ENCODE measurements at regions not wholly inside any gene's neighbourhood (a gene's known extent, or its start where the extent isn't known, plus 50 kb on each side); places are given as distances from the start of the nearest gene placed in this dataset.
"Not testable (repeated sequence)": the region's sequence is repeated elsewhere in the genome, so short reads cannot be mapped to it uniquely, and the experiment has no call there.

DNA sequence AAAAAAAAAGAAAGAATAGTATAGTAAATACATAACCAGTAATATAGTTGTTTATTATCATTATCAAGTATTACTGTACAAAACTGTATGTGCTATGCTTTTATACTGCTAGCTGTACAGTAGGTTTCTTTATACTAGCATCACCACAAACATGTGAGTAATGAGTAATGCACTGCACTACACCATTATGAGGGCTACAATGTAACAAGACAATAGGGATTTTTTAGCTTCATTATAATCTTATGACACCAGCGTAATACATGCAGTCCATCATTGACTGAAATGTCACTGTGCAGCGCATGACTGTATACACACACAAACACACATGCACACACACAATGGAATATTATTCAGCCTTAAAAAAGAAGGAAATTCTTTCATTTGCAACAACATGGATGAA is 111.5 kb upstream of the ZBED5 start:
- H3K4me2 ChIP-seq (ENCODE audit: low read length), result no peak overlapping the region
- H3K4me1 ChIP-seq (ENCODE audit: insufficient read depth, low read length), result no peaks in the 10 kb centered on the region
- peaks cover 11% of the 10 kb centered on the region for H3K27me3 Mint-ChIP-seq (ENCODE audit: low read depth, unreplicated experiment)
- no peaks in the 10 kb centered on the region for H4K20me1 ChIP-seq (ENCODE audit: insufficient read depth, low read length)
- peaks cover 11% of the 10 kb centered on the region for H3K9me3 Mint-ChIP-seq (ENCODE audit: unreplicated experiment)
- no peaks in the 10 kb centered on the region for H3K79me2 ChIP-seq (ENCODE audit: insufficient read depth, low read length)
- DNase-seq (ENCODE audit: low read depth), result no peak
- no peaks in the 10 kb centered on the region for H3K36me3 Mint-ChIP-seq (ENCODE audit: low read depth, unreplicated experiment)
- H2AFZ ChIP-seq (ENCODE audit: low read depth, low read length), result no peak overlapping the region
- H3K9me3 ChIP-seq (ENCODE audit: insufficient read depth, low read depth, low read length), result no peaks in the 10 kb centered on the region
- no peak overlapping the region for H3K27ac ChIP-seq (ENCODE audit: low read depth, low read length)
- H3K4me1 Mint-ChIP-seq (ENCODE audit: low read depth, unreplicated experiment), result no peaks in the 10 kb centered on the region
- TF ChIP-seq, protein P1, sequence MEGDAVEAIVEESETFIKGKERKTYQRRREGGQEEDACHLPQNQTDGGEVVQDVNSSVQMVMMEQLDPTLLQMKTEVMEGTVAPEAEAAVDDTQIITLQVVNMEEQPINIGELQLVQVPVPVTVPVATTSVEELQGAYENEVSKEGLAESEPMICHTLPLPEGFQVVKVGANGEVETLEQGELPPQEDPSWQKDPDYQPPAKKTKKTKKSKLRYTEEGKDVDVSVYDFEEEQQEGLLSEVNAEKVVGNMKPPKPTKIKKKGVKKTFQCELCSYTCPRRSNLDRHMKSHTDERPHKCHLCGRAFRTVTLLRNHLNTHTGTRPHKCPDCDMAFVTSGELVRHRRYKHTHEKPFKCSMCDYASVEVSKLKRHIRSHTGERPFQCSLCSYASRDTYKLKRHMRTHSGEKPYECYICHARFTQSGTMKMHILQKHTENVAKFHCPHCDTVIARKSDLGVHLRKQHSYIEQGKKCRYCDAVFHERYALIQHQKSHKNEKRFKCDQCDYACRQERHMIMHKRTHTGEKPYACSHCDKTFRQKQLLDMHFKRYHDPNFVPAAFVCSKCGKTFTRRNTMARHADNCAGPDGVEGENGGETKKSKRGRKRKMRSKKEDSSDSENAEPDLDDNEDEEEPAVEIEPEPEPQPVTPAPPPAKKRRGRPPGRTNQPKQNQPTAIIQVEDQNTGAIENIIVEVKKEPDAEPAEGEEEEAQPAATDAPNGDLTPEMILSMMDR (IDR thresholded peaks at IDR 0.05; ENCODE audit: insufficient read depth, low read depth, low read length), result no peak
- no peak for TF ChIP-seq EZH2 (IDR thresholded peaks at IDR 0.05; ENCODE audit: insufficient read depth, low read length)
- FAIRE-seq, result no peak
- H3K4me3 Mint-ChIP-seq (ENCODE audit: unreplicated experiment), result no peak overlapping the region
- H3K4me3 ChIP-seq (ENCODE audit: insufficient read depth, low read depth, low read length), result no peak overlapping the region
- H3K27ac Mint-ChIP-seq (ENCODE audit: unreplicated experiment), result no peak overlapping the region
- no peaks in the 10 kb centered on the region for H3K36me3 ChIP-seq (ENCODE audit: insufficient read depth, low read length)
- no peaks in the 10 kb centered on the region for H3K27me3 ChIP-seq (ENCODE audit: insufficient read depth, low read length)
- no peak overlapping the region for H3K9ac ChIP-seq (ENCODE audit: low read length)

DNA sequence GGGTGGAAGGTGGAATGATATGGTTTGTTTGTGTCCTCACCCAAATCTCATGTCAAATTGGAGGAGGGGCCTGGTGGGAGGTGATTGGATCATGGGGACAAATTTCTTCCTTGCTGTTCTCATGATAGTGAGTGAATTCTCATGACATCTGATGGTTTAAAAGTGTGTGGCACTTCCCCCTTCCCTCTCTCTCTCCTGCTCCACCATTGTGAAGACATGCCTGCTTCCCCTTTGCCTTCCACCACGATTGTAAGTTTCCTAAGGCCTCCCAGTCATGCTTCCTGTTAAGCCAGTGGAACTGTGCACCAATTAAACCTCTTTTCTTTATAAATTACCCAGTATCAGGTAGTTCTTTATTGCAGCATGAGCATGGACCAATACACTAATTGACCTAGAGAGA is 99.0 kb upstream of the ZBED5 start:
- H3K27me3 Mint-ChIP-seq (ENCODE audit: low read depth, unreplicated experiment); H2AFZ ChIP-seq (ENCODE audit: low read depth, low read length); H3K4me1 Mint-ChIP-seq (ENCODE audit: low read depth, unreplicated experiment); H4K20me1 ChIP-seq (ENCODE audit: insufficient read depth, low read length); FAIRE-seq; DNase-seq (ENCODE audit: low read depth); H3K27ac ChIP-seq (ENCODE audit: low read depth, low read length); H3K4me2 ChIP-seq (ENCODE audit: low read length); H3K36me3 ChIP-seq (ENCODE audit: insufficient read depth, low read length); H3K9ac ChIP-seq (ENCODE audit: low read length); H3K4me3 Mint-ChIP-seq (ENCODE audit: unreplicated experiment); H3K9me3 ChIP-seq (ENCODE audit: insufficient read depth, low read depth, low read length); H3K4me1 ChIP-seq (ENCODE audit: insufficient read depth, low read length); H3K36me3 Mint-ChIP-seq (ENCODE audit: low read depth, unreplicated experiment); H3K27ac Mint-ChIP-seq (ENCODE audit: unreplicated experiment); H3K4me3 ChIP-seq (ENCODE audit: insufficient read depth, low read depth, low read length); H3K9me3 Mint-ChIP-seq (ENCODE audit: unreplicated experiment); H3K79me2 ChIP-seq (ENCODE audit: insufficient read depth, low read length); H3K27me3 ChIP-seq (ENCODE audit: insufficient read depth, low read length): not testable (repeated sequence)

DNA sequence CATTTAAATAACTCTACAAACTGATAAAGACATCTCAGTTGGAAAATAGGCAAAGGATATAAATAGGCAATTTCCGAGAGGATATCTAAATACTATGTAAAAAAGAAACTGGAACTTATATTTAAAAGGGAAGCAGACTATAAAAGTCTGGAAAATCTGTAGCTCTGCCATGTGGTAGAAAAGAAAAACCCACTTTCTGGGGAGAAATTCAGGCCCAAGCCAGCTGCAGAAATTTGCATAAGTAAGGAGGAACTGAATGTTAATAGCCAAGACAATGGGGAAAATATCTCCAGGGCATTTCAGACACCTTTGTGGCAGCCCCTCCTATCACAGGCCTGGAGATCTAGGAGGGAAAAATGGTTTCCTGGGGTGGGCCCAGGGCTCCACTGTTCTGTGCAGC is 97.8 kb upstream of the ZBED5 start:
- Histone ChIP-seq H4K20me1 (ENCODE audit: insufficient read depth, low read length) (no peaks in the 10 kb centered on the region), H3K9me3 (ENCODE audit: insufficient read depth, low read depth, low read length) (no peaks in the 10 kb centered on the region), H3K36me3 (ENCODE audit: insufficient read depth, low read length) (no peaks in the 10 kb centered on the region), H3K4me1 (ENCODE audit: insufficient read depth, low read length) (no peaks in the 10 kb centered on the region), H3K79me2 (ENCODE audit: insufficient read depth, low read length) (no peaks in the 10 kb centered on the region), H3K9ac (ENCODE audit: low read length) (no peak overlapping the region), H2AFZ (ENCODE audit: low read depth, low read length) (no peak overlapping the region), H3K4me3 (ENCODE audit: insufficient read depth, low read depth, low read length) (no peak overlapping the region), H3K27me3 (ENCODE audit: insufficient read depth, low read length) (no peaks in the 10 kb centered on the region), H3K27ac (ENCODE audit: low read depth, low read length) (no peak overlapping the region), H3K4me2 (ENCODE audit: low read length) (no peak overlapping the region)
- DNase-seq (ENCODE audit: low read depth), result no peak
- peaks cover 4% of the 10 kb centered on the region for H3K27me3 Mint-ChIP-seq (ENCODE audit: low read depth, unreplicated experiment)
- peaks cover 11% of the 10 kb centered on the region for H3K9me3 Mint-ChIP-seq (ENCODE audit: unreplicated experiment)
- FAIRE-seq, result no peak
- no peak for TF ChIP-seq EZH2 (IDR thresholded peaks at IDR 0.05; ENCODE audit: insufficient read depth, low read length)
- TF ChIP-seq, protein P1 (IDR thresholded peaks at IDR 0.05; ENCODE audit: insufficient read depth, low read depth, low read length), result no peak
- H3K4me1 Mint-ChIP-seq (ENCODE audit: low read depth, unreplicated experiment), result no peaks in the 10 kb centered on the region
- H3K27ac Mint-ChIP-seq (ENCODE audit: unreplicated experiment), result no peak overlapping the region
- H3K36me3 Mint-ChIP-seq (ENCODE audit: low read depth, unreplicated experiment), result no peaks in the 10 kb centered on the region
- H3K4me3 Mint-ChIP-seq (ENCODE audit: unreplicated experiment), result no peak overlapping the region
